Fibroblast of pulmonary artery (primary cell): ENCODE measurements at regions not wholly inside any gene's neighbourhood (a gene's known extent, or its start where the extent isn't known, plus 50 kb on each side); places are given as distances from the start of the nearest gene placed in this dataset.

ENCODE experiments used
- DNase-seq: peaks from one replicate; pipeline ENCODE4 v3.0.0-alpha.2; 2010; ENCODE audit warnings: low read depth
- H3K4me3 ChIP-seq: replicated peaks from 2 replicates; pipeline ENCODE4 v1.5.1; 2011; ENCODE audit warnings: low read depth, mild to moderate bottlenecking, control low read depth, low read length, moderate library complexity
- CTCF ChIP-seq: IDR thresholded peaks from 2 replicates; pipeline ENCODE4 v1.5.1; 2011; ENCODE audit warnings: mild to moderate bottlenecking, control low read depth, low read length, inconsistent platforms; ENCODE audit errors: missing control alignments

- no peak for TF ChIP-seq CTCF
- DNase-seq: peak; percentile 56
- no peak overlapping the region for H3K4me3 ChIP-seq
Measured at GRCh38 chr1:170296642-170297041, 150.9 kb downstream of the NTMT2 start.

- no peak overlapping the region for H3K4me3 ChIP-seq
- no peak for TF ChIP-seq CTCF
- no peak for DNase-seq
Measured at GRCh38 chr1:170301596-170301995, 155.8 kb downstream of the NTMT2 start.

- no peak overlapping the region for H3K4me3 ChIP-seq
- DNase-seq: no peak
- no peak for TF ChIP-seq CTCF
Measured at GRCh38 chr1:170303034-170303433, 157.3 kb downstream of the NTMT2 start.

- DNase-seq: no peak
- H3K4me3 ChIP-seq: no peak overlapping the region
- no peak for TF ChIP-seq CTCF
Measured at GRCh38 chr1:170305777-170306512, 160.2 kb downstream of the NTMT2 start.

- TF ChIP-seq CTCF: no peak
- no peak for DNase-seq
- H3K4me3 ChIP-seq: no peak overlapping the region
Measured at GRCh38 chr1:170306513-170306910, 160.8 kb downstream of the NTMT2 start.

- DNase-seq: no peak
- TF ChIP-seq CTCF: no peak
- no peak overlapping the region for H3K4me3 ChIP-seq
Measured at GRCh38 chr1:170306948-170307347, 161.2 kb downstream of the NTMT2 start.

DNA sequence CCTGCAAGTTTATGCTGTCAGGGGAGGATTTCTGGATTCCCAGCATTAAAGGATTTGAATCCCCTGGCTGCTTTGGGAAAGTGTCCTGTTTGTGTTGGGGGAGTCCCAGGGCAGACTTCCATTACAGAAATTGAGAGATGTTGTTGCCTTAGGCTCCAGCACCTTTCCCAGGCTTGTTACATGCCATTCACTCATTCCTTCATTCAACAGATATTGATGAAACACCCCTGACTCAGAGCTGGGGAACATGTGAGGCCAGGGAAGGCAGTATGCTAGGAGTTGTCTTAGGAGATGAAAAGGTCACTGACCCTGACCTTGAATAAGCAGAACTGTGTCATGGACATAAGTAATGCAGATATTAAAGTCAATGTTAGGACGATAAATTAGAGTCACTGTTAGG lies 161.7 kb downstream of the NTMT2 start:
- no peak for TF ChIP-seq CTCF
- no peak overlapping the region for H3K4me3 ChIP-seq
- no peak for DNase-seq
